Neuronal stem cell (in vitro differentiated cells): ENCODE measurements at regions not wholly inside any gene's neighbourhood (a gene's known extent, or its start where the extent isn't known, plus 50 kb on each side); places are given as distances from the start of the nearest gene placed in this dataset.

Experiments
- DNase-seq: peaks from one replicate; pipeline ENCODE4 v3.0.0-alpha.2; 2013; ENCODE audit warnings: low spot score
- H2AFZ ChIP-seq: one replicate; pipeline ENCODE4 v1.6.1; 2013; ENCODE audit warnings: mild to moderate bottlenecking, low read length, inconsistent platforms
- H2AK5ac ChIP-seq: 2 replicates; pipeline ENCODE4 v1.6.1; 2013; ENCODE audit warnings: low read depth, mild to moderate bottlenecking, inconsistent platforms, low read length, moderate library complexity, mixed read lengths
- H2BK120ac ChIP-seq: 2 replicates; pipeline ENCODE4 v1.6.1; 2013; ENCODE audit warnings: low read depth, mild to moderate bottlenecking, inconsistent platforms, low read length, moderate library complexity, mixed read lengths
- H2BK12ac ChIP-seq: one replicate; pipeline ENCODE4 v1.6.1; 2013; ENCODE audit warnings: low read length, inconsistent platforms
- H2BK15ac ChIP-seq: 2 replicates; pipeline ENCODE4 v1.6.1; 2013; ENCODE audit warnings: mild to moderate bottlenecking, low read length, inconsistent platforms, mixed read lengths
- H2BK5ac ChIP-seq: one replicate; pipeline ENCODE4 v1.6.1; 2013; ENCODE audit warnings: inconsistent platforms, mild to moderate bottlenecking, low read length, moderate library complexity
- H3K14ac ChIP-seq: one replicate; pipeline ENCODE4 v1.6.1; 2013; ENCODE audit warnings: low read length, inconsistent platforms
- H3K18ac ChIP-seq: 2 replicates; pipeline ENCODE4 v1.6.1; 2013; ENCODE audit warnings: low read length, inconsistent platforms
- H3K23ac ChIP-seq: 2 replicates; pipeline ENCODE4 v1.6.1; 2013; ENCODE audit warnings: low read depth, mild to moderate bottlenecking, mixed read lengths, low read length, inconsistent platforms; ENCODE audit not compliant: poor library complexity
- H3K27ac ChIP-seq: replicated peaks from 3 replicates; pipeline ENCODE4 v1.5.1; 2013; ENCODE audit warnings: low read length, inconsistent platforms
- H3K27me3 ChIP-seq, 3 experiments: 2 replicates each; pipeline ENCODE4 v1.6.1; 2013; ENCODE audit warnings: low read length in 3 of 3, mild to moderate bottlenecking in 2 of 3, inconsistent platforms in 1 of 3, low read depth in 1 of 3, mixed read lengths in 1 of 3, moderate library complexity in 1 of 3; ENCODE audit not compliant: control insufficient read depth in 3 of 3, insufficient read depth in 3 of 3
- H3K36me3 ChIP-seq, 2 donors: replicated peaks in 1 of 2; 2 replicates each; pipeline ENCODE4 v1.6.1; 2013; ENCODE audit warnings: low read length in 2 of 2; ENCODE audit not compliant: control insufficient read depth in 2 of 2, insufficient read depth in 2 of 2
- H3K4ac ChIP-seq: 2 replicates; pipeline ENCODE4 v1.6.1; 2013; ENCODE audit warnings: inconsistent platforms, mild to moderate bottlenecking, low read length, moderate library complexity
- H3K4me1 ChIP-seq, 2 donors: 1 replicate in 1 of 2; 2 replicates in 1 of 2; pipeline ENCODE4 v1.6.1; 2013; ENCODE audit warnings: low read length in 2 of 2, low read depth in 1 of 2; ENCODE audit not compliant: control insufficient read depth in 2 of 2, insufficient read depth in 1 of 2
- H3K4me2 ChIP-seq: one replicate; pipeline ENCODE4 v1.6.1; 2013; ENCODE audit warnings: mild to moderate bottlenecking, low read length, inconsistent platforms; ENCODE audit not compliant: insufficient read depth, poor library complexity, severe bottlenecking
- H3K4me3 ChIP-seq, 2 donors: 2 replicates each; pipeline ENCODE4 v1.5.1; 2013; ENCODE audit warnings: low read length in 2 of 2, mild to moderate bottlenecking in 2 of 2, inconsistent platforms in 1 of 2, moderate library complexity in 1 of 2
- H3K79me1 ChIP-seq: one replicate; pipeline ENCODE4 v1.6.1; 2013; ENCODE audit warnings: low read depth, mild to moderate bottlenecking, inconsistent platforms, low read length, moderate library complexity
- H3K9ac ChIP-seq: one replicate; pipeline ENCODE4 v1.6.1; 2013; ENCODE audit warnings: mild to moderate bottlenecking, low read depth, low read length, inconsistent platforms; ENCODE audit not compliant: poor library complexity
- H3K9me3 ChIP-seq, 2 donors: replicated peaks in 1 of 2; 2 replicates each; pipeline versions ENCODE3 to v1.6.1; 2013; ENCODE audit warnings: low read length in 2 of 2, mild to moderate bottlenecking in 2 of 2, inconsistent platforms in 1 of 2, low read depth in 1 of 2, mixed read lengths in 1 of 2, moderate library complexity in 1 of 2; ENCODE audit not compliant: control insufficient read depth in 2 of 2, insufficient read depth in 1 of 2
- H4K8ac ChIP-seq: one replicate; pipeline ENCODE4 v1.6.1; 2013; ENCODE audit warnings: low read depth, mild to moderate bottlenecking, inconsistent platforms, low read length, moderate library complexity
- H4K91ac ChIP-seq: one replicate; pipeline ENCODE4 v1.6.1; 2013; ENCODE audit warnings: low read length, low read depth, mild to moderate bottlenecking, inconsistent platforms; ENCODE audit not compliant: poor library complexity
- WGBS, 2 donors: extraction: QIAGEN DNeasy Blood & Tissue Kit; methylation state at CpG; one replicate each; pipeline ENCODE4 v1.1.7; 2013; ENCODE audit warnings: missing lambda C conversion rate in 2 of 2, mixed read lengths in 1 of 2; ENCODE audit not compliant: insufficient read length in 2 of 2, insufficient replicate concordance in 1 of 2; ENCODE audit errors: extremely low coverage in 2 of 2; 5-methylcytosine and 5-hydroxymethylcytosine counted together

- Histone ChIP-seq H3K79me1 (no peaks in the 10 kb centered on the region), H3K14ac (no peak overlapping the region), H4K8ac (no peak overlapping the region), H3K4me2 (no peak overlapping the region), H4K91ac (no peak overlapping the region), H3K9me3 (peaks cover 0 to 3% of the 10 kb centered on the region in 2 donors), H3K4ac (no peak overlapping the region), H2AK5ac (no peak overlapping the region), H3K27me3 (no peaks in the 10 kb centered on the region), H2AFZ (no peak overlapping the region), H3K23ac (no peak overlapping the region), H3K9ac (no peak overlapping the region), H3K36me3 (no peaks in the 10 kb centered on the region), H2BK120ac (no peak overlapping the region), H2BK5ac (no peak overlapping the region), H3K4me3 (no peak overlapping the region), H3K4me1 (no peaks in the 10 kb centered on the region), H3K27ac (no peak overlapping the region), H2BK15ac (no peak overlapping the region), H2BK12ac (no peak overlapping the region), H3K18ac (peak overlapping the region; percentile 30)
- no peak for DNase-seq
- no CpG with 5 or more reads among the region's 8 CpGs for WGBS, 2 donors
Observed at GRCh38 chr1:213680677-213681325, 307.0 kb upstream of the PROX1 start.

DNA sequence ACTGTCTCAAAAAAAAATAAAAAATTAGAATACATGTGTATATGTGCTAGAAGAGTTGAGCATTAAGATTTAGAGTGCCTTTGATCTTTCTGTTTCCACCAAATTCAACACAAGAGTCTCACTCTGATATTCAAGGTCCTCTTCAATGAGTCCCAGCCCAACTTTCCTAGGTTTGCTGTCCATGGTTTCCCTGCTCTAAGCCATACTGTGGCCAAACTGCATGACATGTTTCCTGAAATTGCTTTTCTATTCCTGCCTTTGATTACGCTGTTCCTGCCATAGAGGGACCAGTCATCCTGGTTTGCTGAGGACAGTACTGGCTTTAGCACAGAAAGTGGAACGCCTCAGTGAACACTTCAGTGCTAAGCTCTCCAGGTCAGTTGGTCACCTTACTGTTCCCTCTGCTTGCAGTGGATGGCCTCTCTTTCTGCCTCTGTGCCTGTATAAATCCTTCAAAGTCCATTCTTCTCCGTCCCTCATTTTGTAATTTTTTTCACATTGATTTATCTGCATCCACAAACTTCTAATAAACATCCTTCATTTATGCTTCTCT lies 305.9 kb upstream of the PROX1 start:
- no peak overlapping the region for H3K4me2 ChIP-seq
- H3K36me3 ChIP-seq = no peaks in the 10 kb centered on the region
- no peak overlapping the region for H2AK5ac ChIP-seq
- no peaks in the 10 kb centered on the region for H3K27me3 ChIP-seq
- no peak overlapping the region for H2BK15ac ChIP-seq
- H3K4ac ChIP-seq = no peak overlapping the region
- H3K4me1 ChIP-seq = no peaks in the 10 kb centered on the region
- H2AFZ ChIP-seq = no peak overlapping the region
- H4K91ac ChIP-seq = no peak overlapping the region
- H3K79me1 ChIP-seq = no peaks in the 10 kb centered on the region
- no peak overlapping the region for H3K14ac ChIP-seq
- H4K8ac ChIP-seq = no peak overlapping the region
- H2BK12ac ChIP-seq = no peak overlapping the region
- peak overlapping the region; percentile 57 for H3K9ac ChIP-seq
- H3K9me3 ChIP-seq = peaks cover 0 to 3% of the 10 kb centered on the region in 2 donors
- H2BK120ac ChIP-seq = no peak overlapping the region
- WGBS, 2 donors = no CpG with 5 or more reads among the region's 3 CpGs
- H2BK5ac ChIP-seq = no peak overlapping the region
- no peak overlapping the region for H3K27ac ChIP-seq
- no peak for DNase-seq
- no peak overlapping the region for H3K4me3 ChIP-seq
- no peak overlapping the region for H3K18ac ChIP-seq
- H3K23ac ChIP-seq = no peak overlapping the region

DNA sequence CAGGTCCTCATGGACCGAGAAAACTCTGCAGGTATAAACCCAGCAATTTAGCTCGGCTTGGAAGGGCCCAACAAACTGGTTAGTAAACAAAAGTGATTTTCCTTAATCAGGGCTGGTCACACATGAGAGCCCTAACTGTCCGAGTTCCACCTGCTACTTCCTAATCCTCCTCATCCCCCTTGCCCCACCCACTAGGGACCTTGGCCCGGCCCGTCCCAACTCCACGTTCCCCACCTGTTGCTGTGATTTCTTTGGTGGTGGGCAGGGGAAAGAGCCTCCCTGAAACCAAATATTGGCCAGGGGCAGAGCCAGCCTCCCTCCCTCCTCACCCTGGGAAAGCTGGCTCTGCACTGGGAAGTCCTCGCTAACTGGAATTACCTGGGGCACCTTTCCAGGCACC lies 304.2 kb upstream of the PROX1 start:
- no peak overlapping the region for H2BK15ac ChIP-seq
- H3K4ac ChIP-seq = no peak overlapping the region
- no peak overlapping the region for H2AK5ac ChIP-seq
- peaks cover 0 to 3% of the 10 kb centered on the region in 2 donors for H3K9me3 ChIP-seq
- no peak overlapping the region for H3K4me2 ChIP-seq
- H3K27me3 ChIP-seq = no peaks in the 10 kb centered on the region
- no peak overlapping the region for H2AFZ ChIP-seq
- no peak overlapping the region for H2BK120ac ChIP-seq
- H3K36me3 ChIP-seq = no peaks in the 10 kb centered on the region
- no peak overlapping the region for H3K23ac ChIP-seq
- H3K18ac ChIP-seq = no peak overlapping the region
- H3K4me1 ChIP-seq = no peaks in the 10 kb centered on the region
- H4K91ac ChIP-seq = no peak overlapping the region
- DNase-seq = no peak
- no peak overlapping the region for H3K9ac ChIP-seq
- no peak overlapping the region for H3K27ac ChIP-seq
- H3K14ac ChIP-seq = no peak overlapping the region
- no CpG with 5 or more reads among the region's 7 CpGs for WGBS, 2 donors
- H3K79me1 ChIP-seq = no peaks in the 10 kb centered on the region
- no peak overlapping the region for H2BK5ac ChIP-seq
- no peak overlapping the region for H2BK12ac ChIP-seq
- H4K8ac ChIP-seq = no peak overlapping the region
- no peak overlapping the region for H3K4me3 ChIP-seq

GRCh38 chr1:213684454-213684853 lies 303.3 kb upstream of the PROX1 start:
- H3K9ac ChIP-seq = no peak overlapping the region
- H3K79me1 ChIP-seq = no peaks in the 10 kb centered on the region
- no peak overlapping the region for H2BK5ac ChIP-seq
- no peaks in the 10 kb centered on the region for H3K4me1 ChIP-seq
- H3K23ac ChIP-seq = no peak overlapping the region
- H4K91ac ChIP-seq = no peak overlapping the region
- H2BK120ac ChIP-seq = no peak overlapping the region
- no peak overlapping the region for H3K4me2 ChIP-seq
- H2AK5ac ChIP-seq = no peak overlapping the region
- H3K36me3 ChIP-seq = no peaks in the 10 kb centered on the region
- H4K8ac ChIP-seq = no peak overlapping the region
- no peak overlapping the region for H3K4ac ChIP-seq
- H3K27me3 ChIP-seq = no peaks in the 10 kb centered on the region
- no peak overlapping the region for H2BK12ac ChIP-seq
- H3K4me3 ChIP-seq = no peak overlapping the region
- no CpG with 5 or more reads among the region's 3 CpGs for WGBS, 2 donors
- no peak overlapping the region for H2BK15ac ChIP-seq
- no peak for DNase-seq
- H3K27ac ChIP-seq = no peak overlapping the region
- H3K14ac ChIP-seq = no peak overlapping the region
- H3K9me3 ChIP-seq = peaks cover 0 to 3% of the 10 kb centered on the region in 2 donors
- peak overlapping the region; percentile 1 for H2AFZ ChIP-seq
- H3K18ac ChIP-seq = no peak overlapping the region
